ENCODE measurements at regions not wholly inside any gene's neighbourhood (a gene's known extent, or its start where the extent isn't known, plus 50 kb on each side); places are given as distances from the start of the nearest gene placed in this dataset.

DNA sequence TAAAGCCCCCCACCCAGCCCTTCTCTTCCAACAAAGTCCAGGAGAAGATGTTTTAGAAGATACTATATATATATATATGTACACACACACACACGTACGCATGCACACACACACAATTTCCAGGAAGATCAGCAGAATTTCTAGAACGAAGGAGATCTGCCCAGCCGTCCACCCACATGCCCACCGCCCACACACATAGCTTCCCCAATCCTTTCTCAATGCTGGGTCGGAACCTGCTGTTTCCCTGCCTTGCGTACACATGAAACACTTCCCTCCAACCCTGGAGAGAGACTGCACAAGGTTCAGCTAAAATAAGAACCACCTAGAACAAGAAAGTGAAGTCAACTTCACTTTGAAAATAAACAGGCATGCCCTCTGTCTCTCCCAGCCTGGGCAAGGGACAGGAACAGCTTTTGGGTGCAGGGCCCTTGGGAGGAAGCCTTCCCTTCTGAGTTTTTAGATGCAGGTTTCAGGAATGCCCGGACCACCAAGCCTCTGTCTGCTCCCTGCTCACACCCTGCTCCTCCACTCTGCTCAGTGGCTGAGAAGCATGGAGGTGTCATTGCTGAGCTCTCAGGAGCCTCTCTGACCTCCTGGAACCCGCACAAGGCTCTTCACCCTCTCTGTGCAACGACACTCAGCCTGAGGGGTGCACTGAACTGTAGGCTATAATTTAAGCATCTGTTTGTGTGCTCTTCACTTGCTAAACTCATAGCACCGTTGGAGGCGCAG lies 149.4 kb downstream of the C5orf15 start:
- TF ChIP-seq, protein P1, sequence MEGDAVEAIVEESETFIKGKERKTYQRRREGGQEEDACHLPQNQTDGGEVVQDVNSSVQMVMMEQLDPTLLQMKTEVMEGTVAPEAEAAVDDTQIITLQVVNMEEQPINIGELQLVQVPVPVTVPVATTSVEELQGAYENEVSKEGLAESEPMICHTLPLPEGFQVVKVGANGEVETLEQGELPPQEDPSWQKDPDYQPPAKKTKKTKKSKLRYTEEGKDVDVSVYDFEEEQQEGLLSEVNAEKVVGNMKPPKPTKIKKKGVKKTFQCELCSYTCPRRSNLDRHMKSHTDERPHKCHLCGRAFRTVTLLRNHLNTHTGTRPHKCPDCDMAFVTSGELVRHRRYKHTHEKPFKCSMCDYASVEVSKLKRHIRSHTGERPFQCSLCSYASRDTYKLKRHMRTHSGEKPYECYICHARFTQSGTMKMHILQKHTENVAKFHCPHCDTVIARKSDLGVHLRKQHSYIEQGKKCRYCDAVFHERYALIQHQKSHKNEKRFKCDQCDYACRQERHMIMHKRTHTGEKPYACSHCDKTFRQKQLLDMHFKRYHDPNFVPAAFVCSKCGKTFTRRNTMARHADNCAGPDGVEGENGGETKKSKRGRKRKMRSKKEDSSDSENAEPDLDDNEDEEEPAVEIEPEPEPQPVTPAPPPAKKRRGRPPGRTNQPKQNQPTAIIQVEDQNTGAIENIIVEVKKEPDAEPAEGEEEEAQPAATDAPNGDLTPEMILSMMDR (IDR thresholded peaks at IDR 0.05; ENCODE audit: insufficient read depth, low read length, missing control alignments): no peak
- no peak for DNase-seq (ENCODE audit: low read depth, low spot score)
- ChIA-PET POLR2A (no interaction called here), CTCF (no interaction called here)
- H3K4me3 ChIP-seq (ENCODE audit: low read depth, low read length): no peak overlapping the region

DNA sequence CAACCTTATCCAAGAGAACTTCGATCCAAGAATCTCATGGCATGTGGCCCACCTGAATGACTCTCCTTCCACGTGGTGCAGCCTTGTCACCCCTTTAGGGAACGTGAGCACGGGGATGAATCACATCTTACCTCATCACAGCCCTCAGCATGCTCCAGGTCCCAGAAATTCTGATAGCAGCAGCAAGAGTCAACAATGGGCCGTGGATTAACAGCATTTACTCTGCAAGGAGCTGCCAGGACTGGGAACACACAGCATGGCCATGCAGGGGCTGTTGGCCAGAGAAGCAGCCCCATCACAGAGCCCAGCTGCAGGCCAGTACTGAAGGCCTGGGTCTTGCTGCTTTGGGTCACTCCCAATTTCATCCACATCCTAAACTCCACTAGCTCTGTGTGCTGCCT lies 150.4 kb downstream of the C5orf15 start:
- TF ChIP-seq, protein P1 (IDR thresholded peaks at IDR 0.05; ENCODE audit: insufficient read depth, low read length, missing control alignments): no peak
- ChIA-PET POLR2A (no interaction called here), CTCF (no interaction called here)
- H3K4me3 ChIP-seq (ENCODE audit: low read depth, low read length): no peak overlapping the region
- DNase-seq (ENCODE audit: low read depth, low spot score): no peak

DNA sequence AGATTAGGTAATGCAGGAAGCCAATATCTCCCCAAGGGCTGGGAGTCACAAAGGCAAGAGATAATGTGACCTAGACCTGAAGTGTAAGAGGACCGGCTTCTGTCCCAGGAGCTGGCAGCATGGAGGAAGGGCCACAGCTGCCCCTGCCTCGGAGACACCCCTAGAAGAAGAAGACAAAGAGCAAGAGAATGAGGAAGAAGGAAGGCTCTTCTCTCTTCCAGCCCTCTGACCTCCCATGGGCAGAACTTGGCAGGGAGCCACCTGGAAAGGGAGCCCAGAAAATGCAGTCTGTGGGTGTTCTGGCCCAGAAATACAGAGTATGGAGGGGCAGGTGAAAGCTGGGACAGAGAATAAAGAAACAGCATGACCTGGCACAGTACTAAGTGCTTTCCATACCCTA lies 151.0 kb downstream of the C5orf15 start:
- CTCF ChIA-PET: no interaction called here
- H3K4me3 ChIP-seq (ENCODE audit: low read depth, low read length): no peak overlapping the region
- TF ChIP-seq, protein P1 (IDR thresholded peaks at IDR 0.05; ENCODE audit: insufficient read depth, low read length, missing control alignments): no peak
- no peak for DNase-seq (ENCODE audit: low read depth, low spot score)
- POLR2A ChIA-PET: no interaction called here

DNA sequence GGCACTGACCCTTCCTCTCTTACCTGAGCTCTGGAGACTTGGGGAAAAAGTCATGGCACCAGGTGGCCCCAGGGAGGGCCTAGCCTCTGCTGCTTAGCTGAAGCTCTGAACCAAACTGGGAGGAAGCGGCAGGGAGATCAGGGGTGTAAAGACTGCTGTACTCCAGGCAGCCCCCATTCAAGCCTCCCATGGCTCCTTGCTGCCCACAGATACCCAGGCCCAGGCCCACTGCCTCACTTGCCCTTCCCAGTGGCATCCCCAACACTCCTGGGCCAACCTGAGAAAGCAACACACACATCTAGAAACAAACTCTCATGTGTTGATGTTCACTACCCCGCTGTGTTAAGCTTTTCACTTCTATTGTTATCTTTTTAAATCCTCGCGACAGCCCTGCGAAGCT lies 151.6 kb downstream of the C5orf15 start:
- no peak overlapping the region for H3K4me3 ChIP-seq (ENCODE audit: low read depth, low read length)
- TF ChIP-seq, protein P1 (IDR thresholded peaks at IDR 0.05; ENCODE audit: insufficient read depth, low read length, missing control alignments): no peak
- CTCF ChIA-PET: no interaction called here
- POLR2A ChIA-PET: no interaction called here
- no peak for DNase-seq (ENCODE audit: low read depth, low spot score)

DNA sequence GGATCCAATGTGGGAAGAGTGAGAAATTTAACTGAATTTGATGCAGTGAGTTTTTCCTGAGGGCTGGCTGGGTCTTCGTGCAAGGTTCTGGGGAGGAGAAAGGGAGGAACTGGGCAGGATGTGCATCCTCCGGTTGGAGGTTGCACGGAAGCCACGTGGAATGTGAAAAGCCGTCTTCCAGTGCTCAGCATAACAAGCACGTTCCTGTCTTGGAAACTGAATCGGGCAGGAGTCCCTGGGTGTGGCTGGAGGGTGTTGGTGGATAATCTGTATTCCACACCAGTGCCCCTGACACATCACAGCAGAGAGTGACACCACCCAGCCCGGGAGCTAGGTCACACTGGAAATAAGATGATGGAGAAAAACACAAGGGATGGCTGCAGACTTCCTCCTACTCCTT lies 154.3 kb downstream of the C5orf15 start:
- ChIA-PET CTCF (no interaction called here), POLR2A (no interaction called here)
- no peak for DNase-seq (ENCODE audit: low read depth, low spot score)
- TF ChIP-seq, protein P1 (IDR thresholded peaks at IDR 0.05; ENCODE audit: insufficient read depth, low read length, missing control alignments): no peak
- no peak overlapping the region for H3K4me3 ChIP-seq (ENCODE audit: low read depth, low read length)

DNA sequence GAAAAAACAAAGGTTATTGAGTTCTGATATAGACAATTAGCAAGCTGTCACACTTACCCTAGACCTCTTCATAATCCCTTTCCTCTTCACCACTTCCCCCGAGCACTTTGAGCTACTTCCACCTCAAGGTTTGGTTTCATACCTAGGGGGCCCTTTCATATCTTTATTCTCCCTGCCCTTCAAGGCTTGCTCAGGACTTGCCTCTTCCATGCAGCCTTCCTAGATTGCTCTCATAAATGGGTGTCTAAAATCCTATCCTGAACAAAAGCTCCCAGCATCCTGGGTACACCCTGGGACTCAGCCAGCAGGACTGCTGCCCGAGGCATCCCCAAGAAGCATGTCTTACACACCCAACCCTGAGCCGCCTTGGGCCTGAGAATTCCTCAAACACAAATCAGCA lies 157.3 kb downstream of the C5orf15 start:
- TF ChIP-seq, protein P1 (IDR thresholded peaks at IDR 0.05; ENCODE audit: insufficient read depth, low read length, missing control alignments): no peak
- ChIA-PET CTCF (no interaction called here), POLR2A (no interaction called here)
- no peak overlapping the region for H3K4me3 ChIP-seq (ENCODE audit: low read depth, low read length)
- no peak for DNase-seq (ENCODE audit: low read depth, low spot score)
